AG04450 (cell line): ENCODE measurements at regions not wholly inside any gene's neighbourhood (a gene's known extent, or its start where the extent isn't known, plus 50 kb on each side); places are given as distances from the start of the nearest gene placed in this dataset.
A peak's percentile ranks its signal among the peaks of the same experiment; 100 is the strongest.
"Not testable (repeated sequence)": the region's sequence is repeated elsewhere in the genome, so short reads cannot be mapped to it uniquely, and the experiment has no call there.

Source experiments
- CTCF ChIA-PET: fragments of 300-600, 350-600 bp; formaldehyde crosslinking; extraction: SDS; loops from one replicate; lab custom pipeline; 2022; ENCODE audit warnings: antibody characterized with exemption, inconsistent platforms; lab: Charles Lee
- POLR2A ChIA-PET: fragments of 350-600 bp; formaldehyde crosslinking; extraction: SDS; loops from one replicate; lab custom pipeline; 2021; ENCODE audit warnings: antibody characterized with exemption, inconsistent platforms; lab: Yijun Ruan, JAX
- DNase-seq: peaks from one replicate; pipeline ENCODE4 v3.0.0-alpha.2; 2011; ENCODE audit warnings: low read depth, low spot score
- H3K27ac ChIP-seq: one replicate; pipeline ENCODE4 v1.5.1; 2012; ENCODE audit warnings: low read depth, low read length, control low read depth
- H3K27me3 ChIP-seq: one replicate; pipeline ENCODE4 v1.6.0; 2012; ENCODE audit warnings: low read length; ENCODE audit not compliant: control insufficient read depth, insufficient read depth
- H3K4me3 ChIP-seq: 2 replicates; pipeline ENCODE4 v1.5.1; 2011; ENCODE audit warnings: mild to moderate bottlenecking, low read depth, low read length, control low read depth
- H3K9me3 ChIP-seq: 2 replicates; pipeline ENCODE4 v1.5.1; 2012; ENCODE audit warnings: low read length; ENCODE audit not compliant: control insufficient read depth, insufficient read depth
- CTCF ChIP-seq: IDR thresholded peaks from 2 replicates; pipeline ENCODE4 v1.5.1; 2011; ENCODE audit warnings: low read depth, low read length, control low read depth, inconsistent platforms

DNA sequence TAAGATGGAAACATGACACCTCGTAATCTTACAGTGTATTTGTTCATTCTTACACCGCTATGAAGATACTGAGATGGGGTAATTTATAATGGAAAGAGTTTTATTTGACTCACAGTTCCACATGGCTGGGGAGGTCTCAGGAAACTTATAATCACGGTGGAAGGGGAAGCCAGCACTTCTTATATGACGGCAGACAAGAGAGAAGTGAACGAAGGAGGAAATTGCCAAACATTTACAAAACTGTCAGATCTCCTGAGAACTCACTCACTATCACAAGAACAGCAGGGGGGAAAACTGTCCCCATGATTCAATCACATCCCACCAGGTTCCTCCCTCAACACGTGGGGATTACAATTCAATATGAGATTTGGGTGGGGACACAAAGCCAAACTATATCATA, 282.3 kb downstream of the HGF start:
- no peaks in the 10 kb centered on the region for H3K9me3 ChIP-seq
- no peak overlapping the region for H3K27ac ChIP-seq
- POLR2A ChIA-PET, result no interaction called here
- no peak for TF ChIP-seq CTCF
- no peak overlapping the region for H3K4me3 ChIP-seq
- DNase-seq, result no peak
- H3K27me3 ChIP-seq, result no peaks in the 10 kb centered on the region
- CTCF ChIA-PET, result interaction anchor here (1.3 kb wide), 1 partner anchor 12 kb away, joined by 4 read pairs; no protein-coding TSS in a partner anchor

- no peak overlapping the region for H3K4me3 ChIP-seq
- H3K9me3 ChIP-seq, result no peaks in the 10 kb centered on the region
- peak; percentile 64 for DNase-seq
- H3K27ac ChIP-seq, result no peak overlapping the region
- TF ChIP-seq CTCF, result no peak
- CTCF ChIA-PET, result interaction anchor here (0.9 to 4.3 kb wide), 9 partner anchors 15 to 1245 kb away, joined by 3 to 24 read pairs (median 9); no protein-coding TSS in a partner anchor
- H3K27me3 ChIP-seq, result no peaks in the 10 kb centered on the region
- POLR2A ChIA-PET, result interaction anchor here (0.6 kb wide), 1 partner anchor 496 kb away, joined by 6 read pairs; no protein-coding TSS in a partner anchor
These were observed 285.6 kb downstream of the HGF start for GRCh38 chr7:81484261-81484660.

DNA sequence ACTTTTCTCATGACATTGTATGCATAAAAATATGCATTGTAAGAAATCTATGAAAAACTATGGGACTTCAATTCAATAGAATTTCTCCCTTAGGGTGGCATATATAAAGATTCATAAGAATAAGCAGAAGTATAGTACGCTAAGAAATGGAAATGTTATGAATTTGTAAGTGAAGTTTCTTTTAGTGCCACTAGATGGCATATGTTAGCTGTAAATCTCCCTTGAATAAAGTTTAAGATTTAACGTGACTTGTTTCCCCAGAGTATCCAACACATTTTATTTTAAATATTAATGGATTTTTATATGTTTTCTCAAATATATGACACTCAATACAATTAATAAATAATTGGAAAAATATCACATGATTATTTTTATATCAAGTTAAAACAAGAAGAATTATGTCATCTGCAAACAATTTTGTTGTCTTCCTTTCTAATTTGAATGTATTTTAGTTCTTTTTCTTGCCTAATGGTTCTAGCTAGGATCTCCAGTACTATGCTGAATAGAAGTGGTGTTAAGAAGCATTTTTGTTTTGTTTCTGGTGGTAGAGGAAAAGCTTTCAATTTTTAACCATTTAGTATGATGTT, 287.2 kb downstream of the HGF start:
- CTCF ChIA-PET, result interaction anchor here (0.6 to 4.3 kb wide), 16 partner anchors 8 to 1246 kb away, joined by 3 to 24 read pairs (median 4); partner anchors contain the start of gene HGF
- no peak for DNase-seq
- no peaks in the 10 kb centered on the region for H3K9me3 ChIP-seq
- no peaks in the 10 kb centered on the region for H3K27me3 ChIP-seq
- no peak overlapping the region for H3K4me3 ChIP-seq
- TF ChIP-seq CTCF, result peak; percentile 56
- POLR2A ChIA-PET, result interaction anchor here (0.6 kb wide), 1 partner anchor 675 kb away, joined by 3 read pairs; no protein-coding TSS in a partner anchor
- H3K27ac ChIP-seq, result no peak overlapping the region

GRCh38 chr7:81478664-81479063, 291.2 kb downstream of the HGF start:
- H3K4me3 ChIP-seq, result no peak overlapping the region
- TF ChIP-seq CTCF, result no peak
- ChIA-PET POLR2A (no interaction called here), CTCF (interaction anchor here (1.7 kb wide), 1 partner anchor 1251 kb away, joined by 4 read pairs; no protein-coding TSS in a partner anchor)
- DNase-seq, result no peak
- no peak overlapping the region for H3K27ac ChIP-seq
- H3K27me3 ChIP-seq, result no peaks in the 10 kb centered on the region
- H3K9me3 ChIP-seq, result no peaks in the 10 kb centered on the region

DNA sequence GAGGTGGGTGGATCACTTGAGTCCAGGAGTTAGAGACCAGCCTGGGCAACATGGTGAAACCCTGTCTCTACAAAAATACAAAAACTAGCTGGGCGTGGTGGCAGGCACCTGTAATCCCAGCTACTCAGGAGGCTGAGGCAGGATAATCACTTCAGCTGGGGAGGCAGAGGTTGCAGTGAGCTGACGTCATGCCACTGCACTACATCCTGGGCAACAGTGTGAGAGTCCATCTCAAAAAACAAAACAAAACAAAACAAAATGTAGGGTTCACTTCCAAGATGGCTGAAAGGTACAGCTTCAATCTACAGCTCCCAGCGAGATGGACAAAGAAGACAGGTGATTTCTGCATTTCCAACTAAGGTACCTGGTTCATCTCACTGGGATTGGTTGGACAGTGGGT, 291.6 kb downstream of the HGF start:
- DNase-seq, H3K9me3 ChIP-seq, H3K27ac ChIP-seq, H3K27me3 ChIP-seq, H3K4me3 ChIP-seq, POLR2A ChIA-PET: not testable (repeated sequence)
- CTCF ChIA-PET, result interaction anchor here (1.7 kb wide), 1 partner anchor 1251 kb away, joined by 4 read pairs; no protein-coding TSS in a partner anchor
